ENCODE measurements at regions not wholly inside any gene's neighbourhood (a gene's known extent, or its start where the extent isn't known, plus 50 kb on each side); places are given as distances from the start of the nearest gene placed in this dataset.

- TF ChIP-seq CTCF (conservative IDR thresholded peaks at IDR 0.05) (no peak), ZFX (IDR thresholded peaks at IDR 0.05) (no peak)
- H3K27ac ChIP-seq = no peak overlapping the region
These were observed 61.5 kb upstream of the CORO2B start for GRCh38 chr15:68517285-68517761.

- TF ChIP-seq ZFX (IDR thresholded peaks at IDR 0.05) (no peak), CTCF (conservative IDR thresholded peaks at IDR 0.05) (no peak)
- no peak overlapping the region for H3K27ac ChIP-seq
These were observed 60.7 kb upstream of the CORO2B start for GRCh38 chr15:68518046-68518445.

GRCh38 chr15:68518785-68519430, 59.9 kb upstream of the CORO2B start:
- no peak overlapping the region for H3K27ac ChIP-seq
- TF ChIP-seq ZFX (IDR thresholded peaks at IDR 0.05) (no peak), CTCF (conservative IDR thresholded peaks at IDR 0.05) (no peak)

GRCh38 chr15:68524753-68525584, 53.8 kb upstream of the CORO2B start:
- H3K27ac ChIP-seq = no peak overlapping the region
- TF ChIP-seq ZFX (IDR thresholded peaks at IDR 0.05) (no peak), CTCF (conservative IDR thresholded peaks at IDR 0.05) (no peak)

- H3K27ac ChIP-seq = no peak overlapping the region
- TF ChIP-seq CTCF (conservative IDR thresholded peaks at IDR 0.05) = no peak
- TF ChIP-seq ZFX (IDR thresholded peaks at IDR 0.05) = no peak
These were observed 53.0 kb upstream of the CORO2B start for GRCh38 chr15:68525815-68526214.

GRCh38 chr15:68526269-68526668, 52.5 kb upstream of the CORO2B start:
- H3K27ac ChIP-seq = no peak overlapping the region
- no peak for TF ChIP-seq ZFX (IDR thresholded peaks at IDR 0.05)
- TF ChIP-seq CTCF (conservative IDR thresholded peaks at IDR 0.05) = no peak

GRCh38 chr15:68526784-68527183, 52.0 kb upstream of the CORO2B start:
- TF ChIP-seq ZFX (IDR thresholded peaks at IDR 0.05) = no peak
- TF ChIP-seq CTCF (conservative IDR thresholded peaks at IDR 0.05) = no peak
- no peak overlapping the region for H3K27ac ChIP-seq
